Upper lobe of left lung (tissue), 6 donors: ENCODE measurements at regions not wholly inside any gene's neighbourhood (a gene's known extent, or its start where the extent isn't known, plus 50 kb on each side); places are given as distances from the start of the nearest gene placed in this dataset.

Experiments
- ATAC-seq, 2 donors: fragments of 200-7000 bp; cut with Tn5 transposase; one replicate each; pipeline ENCODE4 v1.9.1; 2022; ENCODE audit warnings: mild to moderate bottlenecking in 2 of 2, moderate library complexity in 2 of 2; ENCODE audit not compliant: low FRiP score in 2 of 2
- DNase-seq, 2 donors: peaks; one replicate each; pipeline ENCODE4 v3.0.0-alpha.2; 2019 to 2020
- H3K27ac ChIP-seq, 4 donors: fragments of 200-600 bp; sonication (generic); one replicate each; pipeline ENCODE4 v1.5.1; 2016 to 2019
- H3K27me3 ChIP-seq, 4 donors: fragments of 200-600 bp; sonication (generic); one replicate each; pipeline ENCODE4 v1.5.1; 2017 to 2019
- H3K36me3 ChIP-seq, 4 donors: fragments of 200-600 bp; sonication (generic); one replicate each; pipeline ENCODE4 v1.5.1; 2016 to 2019
- H3K4me1 ChIP-seq, 4 donors: fragments of 200-600 bp; sonication (generic); one replicate each; pipeline ENCODE4 v1.5.1; 2018 to 2019
- H3K4me3 ChIP-seq, 4 donors: fragments of 200-600 bp; sonication (generic); one replicate each; pipeline ENCODE4 v1.5.1; 2017 to 2019; ENCODE audit warnings: mild to moderate bottlenecking in 2 of 4, moderate library complexity in 1 of 4
- H3K9me3 ChIP-seq, 4 donors: fragments of 200-600 bp; sonication (generic); one replicate each; pipeline ENCODE4 v1.5.1; 2018 to 2019
- CTCF ChIP-seq, 6 experiments: fragments of 450-650 bp in 4 of 6; fragments of 200-600 bp in 2 of 6; sonication (generic) in 2 of 6; IDR thresholded peaks; one replicate each; pipeline ENCODE4 v1.5.1; 2016 to 2019; ENCODE audit warnings: antibody characterized with exemption in 6 of 6
- EP300 ChIP-seq, 4 donors: sonication (generic); formaldehyde crosslinking; IDR thresholded peaks; one replicate each; pipeline ENCODE4 v1.5.1; 2017; ENCODE audit warnings: antibody characterized with exemption in 4 of 4, control low read depth in 2 of 4
- POLR2A ChIP-seq, 4 donors: fragments of 450-650 bp; IDR thresholded peaks; one replicate each; pipeline ENCODE4 v1.5.1; 2016 to 2017; ENCODE audit warnings: antibody characterized with exemption in 4 of 4, mild to moderate bottlenecking in 2 of 4
- POLR2AphosphoS5 ChIP-seq, 2 donors: sonication (generic); formaldehyde crosslinking; IDR thresholded peaks; one replicate each; pipeline ENCODE4 v1.5.1; 2017; ENCODE audit warnings: antibody characterized with exemption in 2 of 2
- WGBS, 2 donors: methylation state at CpG; one replicate each; pipeline ENCODE4 v1.1.5; 2017 to 2018; 5-methylcytosine and 5-hydroxymethylcytosine counted together
- donor health status: DM: no; HTN: no; CAD: no; lungs with moderate emphysema.
- donor health status: DM: no; HTN: yes; CAD: no; lungs with severe emphysema.

- H3K27me3 ChIP-seq = no peaks in the 10 kb centered on the region
- no peak for DNase-seq
- H3K4me3 ChIP-seq = no peak overlapping the region
- TF ChIP-seq CTCF (IDR thresholded peaks at IDR 0.05) (no peak), EP300 (IDR thresholded peaks at IDR 0.05) (no peak), POLR2AphosphoS5 (IDR thresholded peaks at IDR 0.05) (no peak), POLR2A (IDR thresholded peaks at IDR 0.05) (no peak)
- H3K9me3 ChIP-seq = no peaks in the 10 kb centered on the region
- no peaks in the 10 kb centered on the region for H3K36me3 ChIP-seq
- no peaks in the 10 kb centered on the region for H3K4me1 ChIP-seq
- no peak for ATAC-seq
- WGBS, 2 donors = 85 to 87% methylated on average over 8 of the region's 8 CpGs
- H3K27ac ChIP-seq = no peak overlapping the region
Measured at GRCh38 chr3:184460276-184460675, 80.4 kb downstream of the CHRD start.

GRCh38 chr3:184461219-184461618, 81.4 kb downstream of the CHRD start:
- 83 to 86% methylated on average over 5 to 6 of the region's 6 CpGs for whole genome bisulfite sequencing, 2 donors
- Histone ChIP-seq H3K27me3 (no peaks in the 10 kb centered on the region), H3K4me1 (peaks cover 0 to under 1% (median 0%) of the 10 kb centered on the region in 4 donors), H3K36me3 (no peaks in the 10 kb centered on the region), H3K4me3 (no peak overlapping the region), H3K9me3 (no peaks in the 10 kb centered on the region), H3K27ac (no peak overlapping the region)
- DNase-seq = no peak
- no peak for TF ChIP-seq CTCF (IDR thresholded peaks at IDR 0.05)
- no peak for TF ChIP-seq EP300 (IDR thresholded peaks at IDR 0.05)
- TF ChIP-seq POLR2A (IDR thresholded peaks at IDR 0.05) = no peak
- TF ChIP-seq POLR2AphosphoS5 (IDR thresholded peaks at IDR 0.05) = no peak
- ATAC-seq = no peak

- TF ChIP-seq POLR2AphosphoS5 (IDR thresholded peaks at IDR 0.05) (no peak), CTCF (IDR thresholded peaks at IDR 0.05) (no peak), POLR2A (IDR thresholded peaks at IDR 0.05) (no peak), EP300 (IDR thresholded peaks at IDR 0.05) (no peak)
- Histone ChIP-seq H3K9me3 (no peaks in the 10 kb centered on the region), H3K27ac (no peak overlapping the region), H3K36me3 (no peaks in the 10 kb centered on the region), H3K4me1 (peaks cover 0 to 5% (median 1%) of the 10 kb centered on the region in 4 donors), H3K4me3 (no peak overlapping the region), H3K27me3 (no peaks in the 10 kb centered on the region)
- DNase-seq (no peak), ATAC-seq (no peak)
- 90% methylated on average over 5 of the region's 5 CpGs for WGBS, 2 donors
Measured at GRCh38 chr3:184465883-184466412, 86.1 kb downstream of the CHRD start.

- no peak for DNase-seq
- Histone ChIP-seq H3K36me3 (no peaks in the 10 kb centered on the region), H3K4me1 (peaks cover 0 to 5% (median 1%) of the 10 kb centered on the region in 4 donors), H3K4me3 (no peak overlapping the region), H3K27ac (no peak overlapping the region), H3K27me3 (no peaks in the 10 kb centered on the region), H3K9me3 (no peaks in the 10 kb centered on the region)
- TF ChIP-seq CTCF (IDR thresholded peaks at IDR 0.05) = no peak
- TF ChIP-seq POLR2AphosphoS5 (IDR thresholded peaks at IDR 0.05) = no peak
- 20 to 25% methylated on average over 10 to 12 of the region's 12 CpGs for WGBS, 2 donors
- peak in 1 of 2 donors; percentile 71 for ATAC-seq
Measured at GRCh38 chr3:184466413-184466960, 86.6 kb downstream of the CHRD start.

- TF ChIP-seq POLR2A (IDR thresholded peaks at IDR 0.05) (no peak), EP300 (IDR thresholded peaks at IDR 0.05) (no peak), CTCF (IDR thresholded peaks at IDR 0.05) (no peak), POLR2AphosphoS5 (IDR thresholded peaks at IDR 0.05) (no peak)
- Histone ChIP-seq H3K9me3 (no peaks in the 10 kb centered on the region), H3K4me1 (peaks cover 0 to 5% (median 1%) of the 10 kb centered on the region in 4 donors), H3K27ac (no peak overlapping the region), H3K4me3 (no peak overlapping the region), H3K27me3 (no peaks in the 10 kb centered on the region), H3K36me3 (no peaks in the 10 kb centered on the region)
- no peak for ATAC-seq
- 82 to 95% methylated on average over 8 to 9 of the region's 9 CpGs for WGBS, 2 donors
- no peak for DNase-seq
Measured at GRCh38 chr3:184467171-184467570, 87.3 kb downstream of the CHRD start.
